ENCODE measurements at regions not wholly inside any gene's neighbourhood (a gene's known extent, or its start where the extent isn't known, plus 50 kb on each side); places are given as distances from the start of the nearest gene placed in this dataset.

DNA sequence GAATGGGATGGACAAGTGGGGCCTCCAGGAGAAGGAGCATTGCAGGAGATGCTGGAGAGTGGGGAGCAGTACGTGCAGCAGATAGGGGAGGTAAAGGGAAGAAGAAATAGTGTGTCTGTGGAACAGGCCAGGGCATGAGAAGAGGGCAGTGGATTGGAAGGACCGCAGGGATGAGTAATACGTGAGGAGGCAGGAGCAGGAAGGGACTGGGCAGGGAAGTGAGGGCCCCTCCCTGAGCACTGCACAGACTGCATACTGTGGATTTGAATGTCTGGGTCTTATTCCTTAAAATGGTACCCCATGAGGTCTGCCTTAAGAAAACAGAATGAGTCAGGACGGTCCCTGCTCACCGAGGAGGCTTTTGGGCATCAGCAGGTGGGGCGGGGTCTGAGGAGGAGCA lies 210.0 kb upstream of the NDN start:
- TF ChIP-seq POLR2A (IDR thresholded peaks at IDR 0.05) = no peak
- TF ChIP-seq, protein P1, sequence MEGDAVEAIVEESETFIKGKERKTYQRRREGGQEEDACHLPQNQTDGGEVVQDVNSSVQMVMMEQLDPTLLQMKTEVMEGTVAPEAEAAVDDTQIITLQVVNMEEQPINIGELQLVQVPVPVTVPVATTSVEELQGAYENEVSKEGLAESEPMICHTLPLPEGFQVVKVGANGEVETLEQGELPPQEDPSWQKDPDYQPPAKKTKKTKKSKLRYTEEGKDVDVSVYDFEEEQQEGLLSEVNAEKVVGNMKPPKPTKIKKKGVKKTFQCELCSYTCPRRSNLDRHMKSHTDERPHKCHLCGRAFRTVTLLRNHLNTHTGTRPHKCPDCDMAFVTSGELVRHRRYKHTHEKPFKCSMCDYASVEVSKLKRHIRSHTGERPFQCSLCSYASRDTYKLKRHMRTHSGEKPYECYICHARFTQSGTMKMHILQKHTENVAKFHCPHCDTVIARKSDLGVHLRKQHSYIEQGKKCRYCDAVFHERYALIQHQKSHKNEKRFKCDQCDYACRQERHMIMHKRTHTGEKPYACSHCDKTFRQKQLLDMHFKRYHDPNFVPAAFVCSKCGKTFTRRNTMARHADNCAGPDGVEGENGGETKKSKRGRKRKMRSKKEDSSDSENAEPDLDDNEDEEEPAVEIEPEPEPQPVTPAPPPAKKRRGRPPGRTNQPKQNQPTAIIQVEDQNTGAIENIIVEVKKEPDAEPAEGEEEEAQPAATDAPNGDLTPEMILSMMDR (IDR thresholded peaks at IDR 0.05) = no peak
- no peak for TF ChIP-seq POLR2AphosphoS5 (IDR thresholded peaks at IDR 0.05)

Measured in breast epithelium (tissue), 3 donors.